A673 (cell line): ENCODE measurements at regions not wholly inside any gene's neighbourhood (a gene's known extent, or its start where the extent isn't known, plus 50 kb on each side); places are given as distances from the start of the nearest gene placed in this dataset.

ENCODE experiments used
- CTCF ChIP-seq: fragments of 300-800, 200-600 bp; sonication (generic); conservative IDR thresholded peaks from 2 replicates; pipeline ENCODE4 v1.5.1; 2017; ENCODE audit warnings: low read depth, mild to moderate bottlenecking, antibody characterized with exemption, low read length, moderate library complexity, mixed read lengths
- EZH2 ChIP-seq: fragments of 200-600 bp; sonication (generic); IDR thresholded peaks from 2 replicates; pipeline ENCODE4 v1.6.1; 2017; ENCODE audit warnings: borderline replicate concordance, low read depth, mild to moderate bottlenecking, mixed read lengths, antibody characterized with exemption, low read length; ENCODE audit not compliant: poor library complexity, severe bottlenecking

DNA sequence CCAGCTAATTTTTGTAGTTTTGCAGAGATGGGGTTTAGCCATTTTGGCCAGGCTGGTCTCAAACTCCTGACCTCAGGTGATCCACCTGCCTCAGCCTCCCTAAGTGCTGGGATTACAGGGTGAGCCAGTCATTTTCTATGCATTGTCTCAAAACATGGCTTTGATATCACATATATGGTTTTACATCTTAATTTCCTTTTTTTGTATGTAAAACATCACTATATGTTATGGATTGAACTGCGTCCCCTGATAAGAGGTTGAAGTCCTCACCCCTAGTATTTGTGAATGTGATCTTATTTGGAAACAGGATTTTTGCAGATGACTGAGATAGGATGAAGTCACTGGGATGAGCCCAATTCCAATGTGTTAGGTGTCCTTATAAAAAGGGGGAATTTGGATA is 89.8 kb upstream of the MYCN start:
- TF ChIP-seq CTCF (no peak), EZH2 (no peak)
